HG02610 (cell line): ENCODE measurements at regions not wholly inside any gene's neighbourhood (a gene's known extent, or its start where the extent isn't known, plus 50 kb on each side); places are given as distances from the start of the nearest gene placed in this dataset.

Source experiments
- ATAC-seq: cut with Tn5 transposase; IDR thresholded peaks from one replicate; pipeline ENCODE4 v1.9.1; 2021; ENCODE audit warnings: mild to moderate bottlenecking, moderate library complexity; ENCODE audit not compliant: unreplicated experiment

DNA sequence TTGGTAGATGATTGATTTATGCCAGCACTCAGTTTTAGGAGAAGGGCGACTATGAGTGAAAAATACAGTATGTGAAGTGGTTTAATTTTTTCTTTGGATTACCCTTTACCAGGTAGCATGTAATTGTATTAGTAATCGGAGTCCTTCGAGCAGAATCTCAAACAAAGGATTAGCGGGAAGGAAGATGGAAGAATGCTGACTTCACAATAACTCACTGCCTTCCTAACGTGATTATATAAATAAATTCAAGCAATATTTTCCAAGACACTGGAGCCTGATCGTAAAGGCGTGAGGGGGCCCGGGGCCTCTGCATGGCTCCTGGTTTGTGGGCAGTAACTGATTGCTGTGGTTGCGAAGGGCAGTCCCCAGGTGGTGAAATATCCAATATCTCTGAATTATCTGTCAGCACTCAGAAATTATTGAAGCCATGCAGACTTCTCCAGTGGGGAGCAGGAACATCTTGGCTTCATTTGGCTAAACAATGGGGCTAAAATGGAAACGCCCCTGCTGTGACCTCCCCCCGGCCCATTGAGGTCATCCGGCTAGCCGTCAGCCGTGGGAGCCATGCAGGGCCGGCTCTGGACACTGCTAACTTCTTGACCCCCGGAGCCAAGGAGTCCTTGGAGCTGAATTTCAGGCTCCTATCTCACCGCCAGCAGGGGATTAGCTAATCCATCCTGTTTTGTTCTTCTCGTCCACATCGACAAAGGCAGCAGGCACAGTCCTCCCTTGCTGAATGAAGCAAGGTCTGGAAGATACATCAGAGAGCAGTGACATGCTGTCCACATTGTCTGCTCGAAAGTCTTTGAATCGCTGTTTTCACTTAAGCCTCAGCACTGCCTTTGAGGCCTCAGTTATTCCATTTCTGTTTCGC is 295.9 kb upstream of the N4BP1 start:
- no peak for ATAC-seq

DNA sequence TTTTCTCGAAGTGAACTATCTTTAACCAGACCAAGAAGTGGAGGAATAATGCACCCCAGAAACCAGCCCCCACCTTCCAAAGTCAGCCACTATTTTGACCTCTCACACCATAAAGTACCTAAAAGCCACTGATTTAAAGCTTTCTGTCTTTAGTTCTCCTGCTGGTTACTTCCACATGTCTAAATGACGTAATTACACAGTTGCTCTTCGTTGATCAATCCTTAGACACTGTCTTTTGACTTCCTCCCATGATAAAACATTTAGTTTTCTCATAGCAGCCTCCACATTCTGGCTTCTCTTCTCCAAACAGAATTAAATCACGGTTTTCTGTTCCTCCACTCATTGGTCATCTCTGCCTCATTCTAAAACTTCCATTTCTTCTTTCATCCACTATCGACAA is 294.4 kb upstream of the N4BP1 start:
- no peak for ATAC-seq

DNA sequence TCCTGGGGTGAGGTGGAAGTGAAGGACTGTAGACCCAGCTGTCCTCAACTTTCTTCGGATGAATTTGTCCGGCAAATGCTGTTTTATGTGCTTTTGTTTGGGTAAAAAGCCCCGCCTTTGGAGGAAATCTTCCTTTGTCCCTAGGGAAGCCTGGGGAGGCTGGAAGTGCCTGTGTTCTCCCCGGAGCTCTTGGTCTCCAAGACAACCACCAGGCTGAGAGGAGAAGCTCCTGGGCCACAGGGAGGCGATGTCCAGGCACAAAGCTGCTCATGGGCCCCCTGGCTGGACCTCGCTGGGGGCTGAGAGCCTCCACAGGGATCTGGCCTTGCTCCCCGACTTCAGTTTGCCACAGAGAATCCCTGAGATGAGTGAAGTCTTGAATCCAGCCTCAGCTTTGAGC is 293.1 kb upstream of the N4BP1 start:
- ATAC-seq: no peak

DNA sequence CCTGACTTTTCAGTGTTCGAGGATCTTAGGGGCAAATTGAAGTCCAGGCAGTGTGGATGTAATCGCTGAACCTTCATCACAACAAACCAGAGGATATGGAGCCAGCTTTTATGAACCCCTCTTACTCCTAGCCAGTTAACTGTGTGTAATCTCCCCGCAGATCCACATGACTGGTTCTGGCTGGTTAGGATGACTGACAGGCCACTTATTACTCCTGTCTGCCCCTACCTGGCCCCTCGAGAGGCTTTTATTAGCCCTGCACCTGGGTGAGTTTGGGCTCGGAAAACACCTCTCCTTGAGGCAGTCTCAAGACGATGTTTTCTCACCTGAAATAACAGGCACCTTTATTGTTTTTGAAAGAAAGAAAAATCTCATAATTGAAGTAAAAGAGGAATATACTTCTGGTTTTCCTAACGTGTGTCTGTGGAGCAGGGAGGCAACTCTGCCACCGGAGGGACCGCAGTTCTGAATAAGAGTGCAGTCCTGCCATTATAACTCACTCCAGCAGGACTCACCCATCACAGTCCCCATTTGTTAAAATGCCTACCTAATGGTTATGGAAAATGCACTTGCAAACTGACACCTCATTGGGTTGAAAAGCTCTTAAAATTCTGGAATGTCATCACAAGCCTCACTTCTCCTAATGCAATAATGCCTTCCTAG is 291.9 kb upstream of the N4BP1 start:
- no peak for ATAC-seq

DNA sequence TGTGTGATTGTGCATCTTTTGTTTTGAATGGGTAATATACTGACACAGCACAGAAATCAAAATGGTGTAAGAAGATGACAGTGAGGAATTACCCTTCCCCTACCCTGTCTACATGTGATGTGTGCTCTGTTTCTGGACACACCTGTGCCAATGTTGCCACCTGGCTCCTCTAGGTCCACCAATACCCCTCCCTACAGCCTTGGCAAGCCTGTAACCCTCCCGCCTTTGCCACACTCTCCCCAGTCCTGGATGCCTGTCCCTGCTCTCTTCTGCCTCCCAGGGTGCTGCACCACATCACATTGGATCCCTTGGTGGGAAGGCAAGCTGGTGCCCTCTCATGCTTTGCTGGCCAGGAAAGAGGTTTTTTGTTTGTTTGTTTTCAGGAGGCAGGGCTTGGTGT is 289.5 kb upstream of the N4BP1 start:
- ATAC-seq: no peak

DNA sequence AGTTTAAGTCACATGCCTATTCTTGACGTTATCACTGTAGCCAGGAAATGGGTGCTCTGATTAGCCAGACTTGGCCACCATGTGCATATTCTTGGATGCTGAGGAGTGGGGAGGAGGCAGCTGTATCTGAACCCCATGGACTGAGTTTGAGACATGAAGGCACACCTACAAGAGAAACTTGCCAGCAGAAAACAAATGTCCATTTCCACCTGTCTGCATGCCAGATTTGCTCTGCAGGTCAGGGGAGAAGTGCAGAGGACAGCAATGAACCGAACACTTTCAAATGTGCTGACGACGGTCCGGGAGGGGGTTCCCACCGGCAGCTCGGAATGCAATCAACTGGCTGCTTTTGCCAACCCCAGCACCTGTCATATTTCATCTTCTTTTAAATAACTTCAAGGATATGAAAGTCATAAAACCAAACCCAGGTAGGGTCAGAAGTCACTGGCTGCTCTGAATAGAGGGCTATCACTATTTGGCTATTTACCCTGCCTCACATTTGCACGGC is 287.8 kb upstream of the N4BP1 start:
- ATAC-seq: no peak

DNA sequence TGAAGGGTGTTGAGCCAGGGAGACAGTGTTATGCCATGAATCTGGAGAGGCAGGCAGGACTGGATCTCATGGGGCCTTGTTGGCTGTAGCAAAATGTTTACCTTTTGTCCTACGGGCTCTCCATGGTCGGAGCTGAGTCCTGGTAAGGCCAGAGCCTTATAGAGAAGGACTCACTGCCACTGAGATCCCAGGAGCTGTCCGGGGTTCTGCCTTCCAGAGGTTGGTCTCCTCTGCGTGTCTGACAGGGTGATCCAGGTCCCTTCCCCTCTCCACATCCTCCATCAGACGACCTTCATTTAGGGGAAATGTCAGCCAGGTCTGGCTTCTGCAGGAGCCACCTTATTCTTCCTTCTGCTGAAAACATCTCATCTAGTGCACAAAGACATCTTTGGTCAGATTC is 285.2 kb upstream of the N4BP1 start:
- ATAC-seq: no peak

DNA sequence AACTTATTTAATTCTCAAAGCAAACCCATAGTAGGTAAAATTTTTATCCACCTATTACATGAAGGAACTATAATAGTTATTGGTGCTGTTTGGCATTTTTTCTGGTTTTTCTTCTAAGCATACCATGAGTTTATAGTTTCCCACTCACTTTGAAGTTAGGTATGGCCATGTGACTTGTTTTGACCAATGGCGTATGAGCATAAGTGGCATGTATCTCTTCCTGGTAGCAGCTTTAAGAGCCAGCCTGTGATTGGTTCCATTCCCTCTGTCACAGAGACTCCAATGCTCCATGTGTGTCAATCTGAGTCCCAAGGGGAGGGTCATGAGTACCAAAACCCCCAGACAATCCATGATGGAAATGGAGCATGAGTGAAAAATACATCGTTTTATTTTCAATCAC is 282.9 kb upstream of the N4BP1 start:
- no peak for ATAC-seq

DNA sequence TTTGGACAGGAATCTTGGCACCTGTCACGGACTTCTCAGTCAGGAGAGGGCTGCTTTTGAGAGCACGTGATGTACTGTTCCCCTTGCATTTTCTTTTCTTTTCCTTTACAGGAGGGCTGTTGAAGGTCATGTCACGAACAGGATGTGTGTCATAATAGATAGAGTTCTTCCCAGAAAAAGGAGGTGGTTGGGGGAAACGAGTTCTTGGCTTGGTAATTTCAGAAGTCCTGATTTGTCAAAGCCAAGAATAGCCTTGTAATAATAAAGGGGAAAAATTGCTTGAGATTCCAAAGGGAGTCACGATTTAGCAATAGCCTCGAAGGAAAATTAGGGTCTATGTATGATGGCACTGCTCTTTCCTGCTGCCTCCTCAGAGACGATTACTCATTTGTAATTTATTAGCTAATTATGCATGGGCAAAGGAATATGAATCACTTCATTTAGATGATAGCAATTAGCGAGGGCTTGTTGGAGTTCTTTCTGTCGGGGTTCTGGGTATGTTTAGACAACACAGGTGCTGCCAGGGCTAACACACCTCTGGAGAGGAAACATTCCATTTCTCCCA is 277.7 kb upstream of the N4BP1 start:
- no peak for ATAC-seq

DNA sequence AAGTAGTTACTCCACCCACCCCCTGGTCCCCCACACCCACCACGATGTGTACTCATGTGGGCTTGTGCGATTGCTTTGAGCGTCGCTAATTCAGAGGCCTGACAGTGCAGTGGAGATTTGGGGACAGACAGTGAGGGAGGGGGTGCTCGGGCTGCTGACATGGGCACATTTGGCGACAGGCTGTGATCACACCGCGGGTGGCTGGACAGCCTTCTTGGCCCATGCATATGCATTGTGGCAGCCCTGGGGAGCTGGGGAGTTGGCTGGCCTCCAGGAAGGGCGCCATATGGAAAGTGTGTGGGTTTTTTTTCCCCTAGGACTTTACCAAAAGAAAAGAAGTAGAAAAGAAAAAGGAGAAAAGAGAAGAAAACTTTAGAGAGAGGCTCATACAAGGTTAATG is 275.5 kb upstream of the N4BP1 start:
- no peak for ATAC-seq

DNA sequence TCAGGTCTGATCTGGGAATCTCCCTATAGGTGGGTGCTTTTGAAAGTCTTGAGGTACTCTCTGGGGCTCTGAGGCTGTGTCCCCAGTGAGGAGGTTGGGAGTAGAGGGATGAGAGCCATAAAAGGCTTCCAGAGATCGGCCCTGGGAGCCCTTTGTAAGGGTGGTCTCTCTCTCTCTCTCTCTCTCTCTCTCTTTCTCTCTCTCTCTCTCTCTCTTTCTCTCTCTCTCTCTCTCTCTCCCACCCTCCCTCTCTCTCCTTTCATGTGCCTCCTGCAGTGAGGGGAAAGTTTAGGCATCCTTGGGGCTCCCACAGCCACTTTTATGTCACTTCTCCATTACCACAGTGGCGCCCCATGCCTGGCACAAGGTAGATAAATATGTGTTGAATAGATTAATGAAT is 271.3 kb upstream of the N4BP1 start:
- ATAC-seq: no peak

DNA sequence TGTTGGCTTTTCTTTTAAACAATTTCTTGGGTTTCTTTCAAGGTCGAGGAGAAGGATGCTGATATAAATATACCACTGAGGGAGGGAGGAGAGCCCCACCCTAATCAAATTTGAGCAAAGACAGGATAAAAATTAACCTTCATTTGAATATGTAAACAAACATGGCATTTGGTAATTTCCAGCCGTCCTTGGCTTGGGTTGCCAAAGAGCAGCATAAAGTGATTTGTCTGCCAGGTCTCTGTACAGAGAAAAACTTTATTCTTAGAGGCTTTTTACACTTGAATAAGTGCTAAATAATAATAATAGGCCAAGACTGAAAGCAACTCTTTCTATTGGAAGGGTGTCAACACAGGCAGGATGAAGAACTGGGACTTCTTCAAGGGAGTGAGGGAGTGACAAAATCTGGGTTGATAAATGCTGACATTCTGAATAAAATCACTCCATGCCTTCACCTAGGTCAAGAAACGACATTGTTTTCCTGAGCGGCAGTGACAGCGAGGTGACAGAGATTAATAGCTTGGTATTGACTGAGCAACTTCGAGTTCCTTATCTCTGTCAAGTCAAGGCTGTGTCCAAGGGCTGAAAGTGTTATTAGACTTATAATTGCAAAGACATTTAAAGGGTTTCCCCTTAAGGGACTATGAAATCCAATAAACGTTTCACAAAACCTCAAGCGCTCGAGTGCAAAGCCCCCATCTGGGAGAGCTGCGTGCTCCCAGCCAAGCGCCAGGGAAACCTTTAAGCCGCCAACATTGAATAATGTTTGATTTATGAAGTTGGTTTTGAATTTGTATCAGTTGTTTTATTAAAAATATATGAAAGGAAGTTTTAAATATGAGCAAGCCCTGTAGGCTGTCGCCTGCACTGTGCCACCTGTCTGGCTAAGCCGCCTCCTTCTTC is 269.5 kb upstream of the N4BP1 start:
- ATAC-seq: no peak

DNA sequence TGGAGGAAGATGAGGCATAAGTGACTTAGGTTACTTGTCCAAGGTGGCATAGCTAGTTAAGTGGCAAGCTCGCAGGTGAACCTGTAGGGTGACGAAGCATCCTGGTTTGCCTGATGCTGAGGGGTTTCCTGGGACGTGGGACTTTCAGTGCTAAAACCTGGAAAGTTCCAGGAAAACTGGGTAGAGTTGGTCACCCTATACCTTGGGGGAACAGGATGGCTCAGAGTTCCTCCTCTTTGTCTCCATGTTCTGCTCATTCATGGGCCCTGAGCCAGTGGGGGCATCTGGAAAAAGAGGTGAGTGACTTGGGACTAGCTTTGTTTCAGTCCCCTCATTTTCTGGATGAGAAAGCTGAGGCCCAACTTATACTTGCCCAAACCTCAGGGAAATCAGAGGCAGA is 268.0 kb upstream of the N4BP1 start:
- ATAC-seq: no peak

DNA sequence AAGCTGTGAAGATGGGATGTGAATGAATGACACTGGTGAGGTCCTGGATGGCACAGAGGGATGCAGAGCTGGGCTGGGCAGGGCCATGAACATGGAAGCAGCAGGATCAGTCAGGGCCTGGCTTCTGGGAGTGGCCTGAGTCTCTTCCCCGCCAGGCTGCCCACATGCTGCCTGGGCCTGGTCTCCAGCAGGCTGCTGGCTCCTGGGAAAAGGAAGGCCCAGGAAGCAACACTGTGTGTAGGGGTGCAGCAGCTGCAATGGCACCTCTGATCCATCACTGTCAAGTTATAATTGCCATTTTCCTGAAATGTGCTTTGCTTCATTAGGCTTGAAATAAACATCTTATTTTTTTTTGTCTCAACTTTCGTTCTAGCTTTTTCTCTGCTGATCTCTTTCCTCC is 260.2 kb upstream of the N4BP1 start:
- ATAC-seq: no peak

DNA sequence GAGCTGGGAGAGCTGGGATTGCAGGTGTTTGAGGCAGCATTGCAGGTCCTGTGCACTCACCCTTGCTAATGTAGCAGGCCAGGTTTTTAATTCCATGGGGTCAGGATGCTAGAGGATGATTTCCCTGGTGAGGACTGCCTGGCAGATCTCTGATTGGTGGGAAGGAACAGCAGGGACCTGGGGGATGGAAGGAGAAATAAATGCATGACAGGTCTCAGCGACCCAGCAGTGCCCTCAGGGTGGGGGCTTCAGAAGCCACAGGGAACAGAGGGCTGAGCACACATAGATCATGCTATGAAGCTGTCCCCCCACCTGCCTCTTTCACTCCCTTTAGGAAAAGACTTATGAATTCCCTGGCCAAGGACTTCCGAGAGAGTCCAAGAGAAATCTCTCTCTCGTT is 255.5 kb upstream of the N4BP1 start:
- ATAC-seq: no peak

DNA sequence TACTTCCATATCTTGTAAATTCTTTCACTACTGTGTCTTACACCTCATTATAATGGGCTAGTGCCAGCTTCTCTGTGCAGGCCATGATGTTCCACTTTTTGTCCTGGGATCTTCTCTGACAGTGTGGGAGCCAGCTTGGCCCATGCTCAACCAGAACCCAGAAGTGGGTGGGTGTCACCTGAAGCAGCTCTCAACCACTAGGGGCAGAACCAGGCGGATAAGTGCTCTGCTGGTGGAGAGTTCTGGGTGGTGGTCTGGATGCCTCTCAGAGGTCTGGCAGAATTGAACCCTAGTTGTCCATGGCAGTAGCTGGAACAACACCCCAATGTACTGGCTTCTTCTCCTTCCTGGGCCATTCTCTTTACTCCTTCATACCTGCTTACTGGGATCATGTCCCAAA is 254.1 kb upstream of the N4BP1 start:
- no peak for ATAC-seq

DNA sequence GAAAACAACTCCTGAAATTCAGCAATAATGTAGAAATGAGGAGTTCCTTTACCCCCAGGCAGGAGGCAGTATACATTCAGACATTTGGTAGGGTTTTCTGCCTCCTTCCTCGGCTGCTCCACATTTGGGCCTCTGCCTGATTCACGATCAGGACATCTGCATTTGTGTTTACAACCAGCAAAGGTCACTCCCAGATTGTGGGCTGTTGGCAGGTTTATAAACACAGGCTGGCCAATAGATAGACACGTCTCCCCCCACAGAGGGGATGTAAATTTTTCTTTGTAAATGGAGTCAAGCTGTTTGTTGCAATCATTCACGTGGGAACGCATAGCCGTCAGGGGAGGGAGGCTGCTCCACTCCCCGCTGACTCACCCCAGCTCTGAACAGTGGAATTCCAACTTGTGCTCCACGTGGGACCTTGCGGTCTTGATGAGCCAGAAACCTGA is 252.1 kb upstream of the N4BP1 start:
- ATAC-seq: no peak

DNA sequence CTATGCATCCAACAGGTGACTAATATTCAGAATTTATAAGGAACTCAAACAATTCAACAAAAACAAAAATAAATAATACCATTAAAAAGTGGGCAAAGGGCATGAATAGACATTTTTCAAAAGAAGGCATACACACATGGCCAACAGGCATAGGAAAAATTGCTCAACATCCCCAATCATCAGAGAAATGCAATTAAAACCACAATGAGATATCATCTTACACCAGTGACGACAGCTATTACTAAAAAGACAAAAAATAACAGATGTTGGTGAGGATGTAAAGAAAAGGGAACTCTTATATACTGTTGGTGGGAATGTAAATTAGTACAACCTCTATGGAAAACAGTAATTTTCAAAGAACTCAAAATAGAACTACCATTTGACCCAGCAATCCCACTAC is 250.4 kb upstream of the N4BP1 start:
- no peak for ATAC-seq

DNA sequence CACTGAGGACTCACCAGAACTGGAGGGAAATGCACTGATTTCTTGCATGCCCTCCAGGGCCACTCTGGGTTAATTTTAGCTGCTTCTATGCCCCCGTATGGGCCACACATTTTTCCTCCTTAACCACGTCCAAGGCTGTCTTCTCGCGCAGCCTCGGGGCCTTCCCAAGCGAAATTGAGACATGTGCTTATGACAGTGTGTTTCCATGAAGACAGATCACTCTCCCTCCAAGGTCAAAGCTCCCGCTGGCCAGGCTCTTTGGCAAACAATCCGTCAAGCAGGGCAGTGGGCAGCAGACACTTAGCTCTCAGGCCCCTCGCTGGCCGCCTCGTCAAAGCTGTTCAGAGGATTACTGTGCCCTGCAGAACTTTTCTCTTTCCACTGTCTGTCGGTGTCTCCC is 243.0 kb upstream of the N4BP1 start:
- no peak for ATAC-seq

DNA sequence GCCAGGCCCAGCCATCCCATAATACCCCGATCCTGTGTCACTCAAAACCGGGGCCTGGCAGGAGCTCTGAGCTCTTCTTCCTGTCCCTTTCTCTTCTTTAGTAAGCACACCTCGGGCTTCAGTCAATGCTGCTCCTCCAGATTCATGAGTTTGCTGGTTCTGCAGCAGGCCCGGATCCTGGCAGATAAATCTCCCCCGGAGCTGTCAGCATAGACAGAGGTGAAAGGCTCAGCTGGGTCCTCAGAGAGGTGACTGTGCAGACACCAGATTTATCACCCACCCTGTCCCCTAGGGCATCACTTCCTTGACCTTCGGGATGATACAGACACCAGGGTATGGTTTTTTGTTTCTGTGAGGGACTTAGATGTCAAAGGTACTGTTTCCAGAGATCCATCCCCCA is 242.5 kb upstream of the N4BP1 start:
- no peak for ATAC-seq
